ENCODE measurements at regions not wholly inside any gene's neighbourhood (a gene's known extent, or its start where the extent isn't known, plus 50 kb on each side); places are given as distances from the start of the nearest gene placed in this dataset.

DNA sequence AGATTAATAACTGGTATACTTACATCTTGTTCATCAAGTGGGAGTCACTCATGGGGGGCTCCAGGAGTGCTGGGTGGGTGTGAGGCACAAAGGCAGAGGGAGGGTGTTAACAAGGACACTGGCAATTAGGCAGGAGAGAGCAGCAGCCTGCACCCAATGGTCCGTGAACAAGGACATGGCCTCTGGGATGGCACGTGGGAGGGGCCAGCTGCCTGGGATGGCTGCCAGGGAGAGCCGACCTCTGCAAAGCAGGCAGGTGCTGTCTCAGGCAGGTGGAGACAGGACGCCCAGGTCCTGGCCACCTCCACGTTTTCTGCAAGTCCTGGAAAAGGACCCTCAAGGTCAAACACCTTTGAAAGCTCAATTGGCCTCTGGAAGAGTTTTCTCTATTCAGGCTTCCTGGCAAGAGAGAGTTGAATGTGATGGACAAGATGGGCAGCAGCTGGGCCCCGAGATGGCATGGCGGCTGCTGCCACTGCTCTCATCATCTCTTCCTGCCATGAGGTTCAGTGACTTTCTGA lies 257.1 kb downstream of the BUD13 start:
- TF ChIP-seq, protein P1, sequence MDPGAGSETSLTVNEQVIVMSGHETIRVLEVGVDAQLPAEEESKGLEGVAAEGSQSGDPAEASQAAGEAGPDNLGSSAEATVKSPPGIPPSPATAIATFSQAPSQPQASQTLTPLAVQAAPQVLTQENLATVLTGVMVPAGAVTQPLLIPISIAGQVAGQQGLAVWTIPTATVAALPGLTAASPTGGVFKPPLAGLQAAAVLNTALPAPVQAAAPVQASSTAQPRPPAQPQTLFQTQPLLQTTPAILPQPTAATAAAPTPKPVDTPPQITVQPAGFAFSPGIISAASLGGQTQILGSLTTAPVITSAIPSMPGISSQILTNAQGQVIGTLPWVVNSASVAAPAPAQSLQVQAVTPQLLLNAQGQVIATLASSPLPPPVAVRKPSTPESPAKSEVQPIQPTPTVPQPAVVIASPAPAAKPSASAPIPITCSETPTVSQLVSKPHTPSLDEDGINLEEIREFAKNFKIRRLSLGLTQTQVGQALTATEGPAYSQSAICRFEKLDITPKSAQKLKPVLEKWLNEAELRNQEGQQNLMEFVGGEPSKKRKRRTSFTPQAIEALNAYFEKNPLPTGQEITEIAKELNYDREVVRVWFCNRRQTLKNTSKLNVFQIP (CRISPR knock-in tag; IDR thresholded peaks at IDR 0.05; ENCODE audit: borderline replicate concordance, low read depth), result no peak
- TF ChIP-seq TSHZ2 (CRISPR knock-in tag; IDR thresholded peaks at IDR 0.05) (no peak), BACH2 (CRISPR knock-in tag; IDR thresholded peaks at IDR 0.05; ENCODE audit: borderline replicate concordance) (no peak), RARB (CRISPR knock-in tag; IDR thresholded peaks at IDR 0.05) (no peak), TCF4 (CRISPR knock-in tag; IDR thresholded peaks at IDR 0.05; ENCODE audit: borderline replicate concordance) (no peak), ZC3H10 (CRISPR knock-in tag; IDR thresholded peaks at IDR 0.05) (no peak), ZNF565 (CRISPR knock-in tag; conservative IDR thresholded peaks at IDR 0.05; ENCODE audit: low read depth) (no peak), GLIS3 (CRISPR knock-in tag; IDR thresholded peaks at IDR 0.05) (no peak), TOX (CRISPR knock-in tag; IDR thresholded peaks at IDR 0.05; ENCODE audit: borderline replicate concordance) (no peak), ZNF8 (CRISPR knock-in tag; IDR thresholded peaks at IDR 0.05) (no peak), ESRRG (CRISPR knock-in tag; IDR thresholded peaks at IDR 0.05) (no peak), ARNTL (CRISPR knock-in tag; IDR thresholded peaks at IDR 0.05; ENCODE audit: borderline replicate concordance, low read depth) (no peak)
- no peak for ATAC-seq

DNA sequence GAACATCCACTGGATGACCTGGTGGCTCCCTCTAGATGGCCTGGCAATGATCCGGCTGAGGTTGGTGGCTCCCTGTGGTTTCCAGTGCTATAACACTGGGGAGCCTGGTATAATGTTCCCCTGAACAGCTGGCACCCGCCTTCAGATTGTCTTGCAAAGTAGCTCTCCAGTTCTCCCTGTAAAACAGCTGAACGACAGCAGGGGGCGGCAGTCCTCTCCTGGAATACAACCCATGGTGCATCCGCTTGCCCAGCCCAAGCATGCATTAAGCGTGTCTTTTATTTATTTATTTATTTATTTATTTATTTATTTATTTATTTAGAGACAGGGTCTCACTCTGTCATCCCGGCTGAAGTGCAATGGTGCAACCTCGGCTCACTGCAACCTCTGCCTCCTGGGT lies 258.9 kb downstream of the BUD13 start:
- TF ChIP-seq, protein P2, sequence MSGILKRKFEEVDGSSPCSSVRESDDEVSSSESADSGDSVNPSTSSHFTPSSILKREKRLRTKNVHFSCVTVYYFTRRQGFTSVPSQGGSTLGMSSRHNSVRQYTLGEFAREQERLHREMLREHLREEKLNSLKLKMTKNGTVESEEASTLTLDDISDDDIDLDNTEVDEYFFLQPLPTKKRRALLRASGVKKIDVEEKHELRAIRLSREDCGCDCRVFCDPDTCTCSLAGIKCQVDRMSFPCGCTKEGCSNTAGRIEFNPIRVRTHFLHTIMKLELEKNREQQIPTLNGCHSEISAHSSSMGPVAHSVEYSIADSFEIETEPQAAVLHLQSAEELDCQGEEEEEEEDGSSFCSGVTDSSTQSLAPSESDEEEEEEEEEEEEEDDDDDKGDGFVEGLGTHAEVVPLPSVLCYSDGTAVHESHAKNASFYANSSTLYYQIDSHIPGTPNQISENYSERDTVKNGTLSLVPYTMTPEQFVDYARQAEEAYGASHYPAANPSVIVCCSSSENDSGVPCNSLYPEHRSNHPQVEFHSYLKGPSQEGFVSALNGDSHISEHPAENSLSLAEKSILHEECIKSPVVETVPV (CRISPR knock-in tag; IDR thresholded peaks at IDR 0.05), result no peak
- no peak for TF ChIP-seq ZNF8 (CRISPR knock-in tag; IDR thresholded peaks at IDR 0.05)
- TF ChIP-seq, protein P3, sequence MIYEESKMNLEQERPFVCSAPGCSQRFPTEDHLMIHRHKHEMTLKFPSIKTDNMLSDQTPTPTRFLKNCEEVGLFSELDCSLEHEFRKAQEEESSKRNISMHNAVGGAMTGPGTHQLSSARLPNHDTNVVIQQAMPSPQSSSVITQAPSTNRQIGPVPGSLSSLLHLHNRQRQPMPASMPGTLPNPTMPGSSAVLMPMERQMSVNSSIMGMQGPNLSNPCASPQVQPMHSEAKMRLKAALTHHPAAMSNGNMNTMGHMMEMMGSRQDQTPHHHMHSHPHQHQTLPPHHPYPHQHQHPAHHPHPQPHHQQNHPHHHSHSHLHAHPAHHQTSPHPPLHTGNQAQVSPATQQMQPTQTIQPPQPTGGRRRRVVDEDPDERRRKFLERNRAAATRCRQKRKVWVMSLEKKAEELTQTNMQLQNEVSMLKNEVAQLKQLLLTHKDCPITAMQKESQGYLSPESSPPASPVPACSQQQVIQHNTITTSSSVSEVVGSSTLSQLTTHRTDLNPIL (CRISPR knock-in tag; IDR thresholded peaks at IDR 0.05; ENCODE audit: low read depth), result no peak
- no peak for ATAC-seq

DNA sequence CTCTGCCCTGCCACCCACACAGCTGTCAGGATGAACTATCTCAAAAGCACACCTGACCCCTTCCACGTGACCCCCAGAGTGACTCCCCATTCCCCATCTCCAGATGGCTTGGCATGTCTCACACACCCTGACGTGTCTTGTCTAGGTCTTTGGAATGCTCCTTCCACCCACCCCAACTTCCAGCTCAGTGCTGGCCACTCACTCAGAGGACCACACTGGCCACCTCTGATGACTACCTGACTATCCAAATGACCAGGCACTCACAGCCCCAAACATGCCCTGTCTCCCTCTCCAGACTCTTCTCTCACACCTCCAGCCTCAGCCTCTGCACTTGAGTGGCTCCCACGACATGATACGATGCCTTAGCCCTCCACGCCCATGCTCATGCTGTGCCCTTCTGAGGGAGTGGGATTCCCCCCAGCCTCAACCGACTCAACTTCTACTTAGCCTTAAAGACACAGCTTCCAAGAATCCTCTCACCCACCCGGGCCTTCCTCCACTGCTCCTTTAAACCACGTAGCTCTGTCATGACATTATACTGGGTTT lies 259.4 kb downstream of the BUD13 start:
- ATAC-seq, result no peak
- TF ChIP-seq BACH2 (CRISPR knock-in tag; IDR thresholded peaks at IDR 0.05; ENCODE audit: borderline replicate concordance), result no peak
- TF ChIP-seq, protein P1 (CRISPR knock-in tag; IDR thresholded peaks at IDR 0.05; ENCODE audit: borderline replicate concordance, low read depth), result no peak
- no peak for TF ChIP-seq ZFP3 (CRISPR knock-in tag; IDR thresholded peaks at IDR 0.05)
- no peak for TF ChIP-seq GLIS3 (CRISPR knock-in tag; IDR thresholded peaks at IDR 0.05)
- TF ChIP-seq RARB (CRISPR knock-in tag; IDR thresholded peaks at IDR 0.05), result no peak
- TF ChIP-seq, protein P2 (CRISPR knock-in tag; IDR thresholded peaks at IDR 0.05), result no peak

GRCh38 chr11:116512841-116513240 lies 259.9 kb downstream of the BUD13 start:
- ATAC-seq, result no peak
- no peak for TF ChIP-seq OSR1 (CRISPR knock-in tag; IDR thresholded peaks at IDR 0.05)
- no peak for TF ChIP-seq BACH2 (CRISPR knock-in tag; IDR thresholded peaks at IDR 0.05; ENCODE audit: borderline replicate concordance)
- no peak for TF ChIP-seq PPARA (CRISPR knock-in tag; IDR thresholded peaks at IDR 0.05; ENCODE audit: borderline replicate concordance)
- TF ChIP-seq GLIS3 (CRISPR knock-in tag; IDR thresholded peaks at IDR 0.05), result no peak
- no peak for TF ChIP-seq ZNF70 (CRISPR knock-in tag; IDR thresholded peaks at IDR 0.05)
- TF ChIP-seq SNAI2 (CRISPR knock-in tag; IDR thresholded peaks at IDR 0.05), result no peak
- TF ChIP-seq ZC3H10 (CRISPR knock-in tag; IDR thresholded peaks at IDR 0.05), result no peak
- TF ChIP-seq CSDC2 (CRISPR knock-in tag; IDR thresholded peaks at IDR 0.05), result no peak
- no peak for TF ChIP-seq ZFP3 (CRISPR knock-in tag; IDR thresholded peaks at IDR 0.05)
